Upper lobe of right lung (tissue), 1 donor: ENCODE measurements at regions not wholly inside any gene's neighbourhood (a gene's known extent, or its start where the extent isn't known, plus 50 kb on each side); places are given as distances from the start of the nearest gene placed in this dataset.
A peak's percentile ranks its signal among the peaks of the same experiment; 100 is the strongest.
"Not testable (repeated sequence)": the region's sequence is repeated elsewhere in the genome, so short reads cannot be mapped to it uniquely, and the experiment has no call there.

Experiments
- ATAC-seq: fragments of 200-7000 bp; cut with Tn5 transposase; one replicate; pipeline ENCODE4 v1.9.1; 2020; ENCODE audit warnings: mild to moderate bottlenecking, moderate library complexity
- DNase-seq: peaks from one replicate; pipeline ENCODE4 v3.0.0-alpha.2; 2020
- H3K27ac ChIP-seq: fragments of 200-600 bp; one replicate; pipeline ENCODE4 v1.8.0; 2022
- H3K27me3 ChIP-seq: fragments of 200-600 bp; one replicate; pipeline ENCODE4 v1.8.0; 2022; ENCODE audit warnings: mild to moderate bottlenecking
- H3K36me3 ChIP-seq: fragments of 200-600 bp; one replicate; pipeline ENCODE4 v1.8.0; 2022
- H3K4me1 ChIP-seq: fragments of 200-600 bp; one replicate; pipeline ENCODE4 v1.8.0; 2022
- H3K4me3 ChIP-seq: fragments of 200-600 bp; one replicate; pipeline ENCODE4 v1.8.0; 2022; ENCODE audit warnings: mild to moderate bottlenecking
- H3K9me3 ChIP-seq: fragments of 200-600 bp; one replicate; pipeline ENCODE4 v1.8.0; 2022
- intact Hi-C: fragments of 100-400 bp; cut with DNase I; formaldehyde crosslinking; loops from one replicate; pipeline ENCODE4 v1.11.0; 2022
- TF ChIP-seq, protein P1 (sequence below): fragments of 200-600 bp; IDR thresholded peaks from one replicate; pipeline ENCODE4 v1.8.0; 2022; ENCODE audit warnings: antibody characterized with exemption
- donor health status: DM: no; HTN: yes; CAD: no; lungs with severe emphysema.

DNA sequence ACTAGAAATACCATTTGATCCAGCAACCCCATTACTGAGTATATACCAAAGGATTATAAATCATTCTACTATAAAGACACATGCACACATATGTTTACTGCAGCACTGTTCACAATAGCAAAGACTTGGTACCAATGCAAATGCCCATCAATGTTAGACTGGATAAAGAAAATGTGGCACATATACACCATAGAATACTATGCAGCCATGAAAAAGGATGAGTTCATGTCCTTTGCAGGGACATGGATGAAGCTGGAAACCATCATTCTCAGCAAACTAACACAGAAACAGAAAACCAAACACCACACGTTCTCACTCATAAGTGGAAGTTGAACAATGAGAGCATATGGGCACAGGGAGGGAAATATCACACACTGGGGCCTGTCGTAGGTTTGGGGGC lies 106.0 kb downstream of the SPATA18 start:
- H3K36me3 ChIP-seq, H3K4me1 ChIP-seq, DNase-seq, H3K27ac ChIP-seq, H3K4me3 ChIP-seq, intact Hi-C loops, ATAC-seq, H3K27me3 ChIP-seq, H3K9me3 ChIP-seq: not testable (repeated sequence)

DNA sequence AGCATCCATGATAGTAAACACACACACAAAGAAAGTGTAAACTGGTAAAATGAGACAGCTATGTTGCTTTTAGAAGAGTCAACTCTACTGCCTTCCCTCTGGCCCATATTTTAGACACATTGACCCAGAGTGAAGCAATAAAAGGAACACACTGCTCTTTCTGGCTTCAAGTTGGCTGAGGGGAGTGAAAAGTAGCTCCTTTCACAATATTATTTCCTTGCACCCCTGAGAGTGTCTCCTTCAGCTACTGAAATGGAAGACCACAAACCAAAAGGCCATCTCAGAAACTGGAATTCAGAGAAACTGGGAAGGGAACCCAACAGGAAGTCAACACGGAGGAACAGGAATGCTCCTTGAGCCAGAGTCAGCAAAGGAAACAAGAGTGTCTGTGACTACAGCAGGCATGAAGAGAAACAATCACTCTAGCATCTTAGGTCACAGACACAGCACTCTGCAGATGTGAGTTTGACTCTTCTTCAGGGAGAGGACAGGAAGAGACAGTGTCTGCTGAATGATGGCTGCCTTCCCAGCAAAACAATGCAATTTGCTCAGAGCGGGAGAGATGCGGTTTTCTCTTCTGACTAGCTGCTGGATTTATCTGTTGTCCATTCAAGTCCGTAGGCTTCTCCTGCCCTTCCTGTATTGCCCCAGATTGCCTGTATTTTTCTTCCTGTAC lies 106.7 kb downstream of the SPATA18 start:
- no peaks in the 10 kb centered on the region for H3K27me3 ChIP-seq
- intact Hi-C loops = no loop called here
- H3K27ac ChIP-seq = no peak overlapping the region
- DNase-seq = no peak
- H3K4me1 ChIP-seq = no peaks in the 10 kb centered on the region
- H3K9me3 ChIP-seq = no peaks in the 10 kb centered on the region
- H3K36me3 ChIP-seq = no peaks in the 10 kb centered on the region
- no peak overlapping the region for H3K4me3 ChIP-seq
- ATAC-seq = no peak
- TF ChIP-seq, protein P1, sequence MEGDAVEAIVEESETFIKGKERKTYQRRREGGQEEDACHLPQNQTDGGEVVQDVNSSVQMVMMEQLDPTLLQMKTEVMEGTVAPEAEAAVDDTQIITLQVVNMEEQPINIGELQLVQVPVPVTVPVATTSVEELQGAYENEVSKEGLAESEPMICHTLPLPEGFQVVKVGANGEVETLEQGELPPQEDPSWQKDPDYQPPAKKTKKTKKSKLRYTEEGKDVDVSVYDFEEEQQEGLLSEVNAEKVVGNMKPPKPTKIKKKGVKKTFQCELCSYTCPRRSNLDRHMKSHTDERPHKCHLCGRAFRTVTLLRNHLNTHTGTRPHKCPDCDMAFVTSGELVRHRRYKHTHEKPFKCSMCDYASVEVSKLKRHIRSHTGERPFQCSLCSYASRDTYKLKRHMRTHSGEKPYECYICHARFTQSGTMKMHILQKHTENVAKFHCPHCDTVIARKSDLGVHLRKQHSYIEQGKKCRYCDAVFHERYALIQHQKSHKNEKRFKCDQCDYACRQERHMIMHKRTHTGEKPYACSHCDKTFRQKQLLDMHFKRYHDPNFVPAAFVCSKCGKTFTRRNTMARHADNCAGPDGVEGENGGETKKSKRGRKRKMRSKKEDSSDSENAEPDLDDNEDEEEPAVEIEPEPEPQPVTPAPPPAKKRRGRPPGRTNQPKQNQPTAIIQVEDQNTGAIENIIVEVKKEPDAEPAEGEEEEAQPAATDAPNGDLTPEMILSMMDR = no peak

DNA sequence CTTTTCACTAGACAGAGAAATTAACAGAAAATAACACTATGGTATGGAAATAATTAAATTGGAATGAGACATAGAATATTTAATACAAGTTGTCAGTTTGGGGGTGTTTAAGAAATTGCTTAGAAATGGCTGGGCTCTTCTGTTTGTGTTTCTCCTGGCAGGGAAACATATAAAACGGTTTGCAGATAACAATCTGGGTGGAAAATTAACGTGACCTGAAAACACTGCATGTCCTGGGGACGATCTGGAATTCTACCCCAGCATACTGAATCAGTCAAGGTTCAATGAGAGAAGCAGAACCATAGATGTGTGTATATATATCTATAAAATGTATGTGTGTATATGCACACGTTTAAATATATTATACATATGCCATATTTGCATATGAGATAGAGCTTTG lies 109.8 kb downstream of the SPATA18 start:
- ATAC-seq (no peak), DNase-seq (no peak)
- H3K9me3 ChIP-seq = no peaks in the 10 kb centered on the region
- H3K36me3 ChIP-seq = no peaks in the 10 kb centered on the region
- TF ChIP-seq, protein P1 = no peak
- no peaks in the 10 kb centered on the region for H3K4me1 ChIP-seq
- H3K27me3 ChIP-seq = no peaks in the 10 kb centered on the region
- intact Hi-C loops = no loop called here
- H3K27ac ChIP-seq = no peak overlapping the region
- no peak overlapping the region for H3K4me3 ChIP-seq

DNA sequence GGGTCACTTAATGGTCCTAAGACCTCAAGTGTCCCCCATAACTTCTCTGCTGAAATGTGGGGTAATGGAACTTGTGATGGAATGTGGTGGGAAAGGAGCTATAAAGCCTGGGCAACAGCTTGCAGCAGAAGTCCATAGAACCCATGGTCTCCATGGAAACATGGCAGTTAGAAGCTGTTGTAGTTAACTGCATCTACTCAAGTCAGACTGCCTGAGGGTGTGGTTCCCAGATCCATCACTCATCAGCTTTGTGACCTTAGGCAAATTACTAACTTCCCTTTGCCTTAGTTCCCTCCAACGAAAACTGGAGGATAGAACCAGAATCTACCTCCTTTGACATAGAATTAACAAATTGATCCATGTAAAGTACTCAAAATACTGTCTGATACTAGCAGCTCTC lies 113.0 kb downstream of the SPATA18 start:
- no peaks in the 10 kb centered on the region for H3K27me3 ChIP-seq
- H3K4me3 ChIP-seq = no peak overlapping the region
- intact Hi-C loops = no loop called here
- no peak overlapping the region for H3K27ac ChIP-seq
- DNase-seq = no peak
- TF ChIP-seq, protein P1 = no peak
- H3K36me3 ChIP-seq = no peaks in the 10 kb centered on the region
- H3K9me3 ChIP-seq = no peaks in the 10 kb centered on the region
- no peaks in the 10 kb centered on the region for H3K4me1 ChIP-seq
- no peak for ATAC-seq

DNA sequence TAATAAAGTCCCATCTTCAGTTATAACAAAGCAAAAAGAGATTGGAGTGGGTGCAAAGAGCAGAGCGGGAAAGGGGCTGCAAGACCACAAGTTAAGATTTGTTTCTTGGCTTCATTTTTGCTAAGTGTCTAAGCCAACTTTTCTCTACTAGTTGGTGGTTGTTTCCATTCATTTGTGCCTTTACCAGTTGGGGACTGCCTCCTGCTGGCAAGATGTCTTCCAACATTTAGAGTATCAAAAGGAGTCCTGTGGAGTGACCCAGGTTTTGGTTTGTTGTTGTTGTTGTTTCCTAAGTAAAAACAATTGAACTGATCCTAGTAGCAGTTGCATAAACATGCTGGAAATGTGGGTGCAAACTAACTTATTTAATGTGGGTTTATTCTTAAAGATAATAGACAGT lies 121.1 kb downstream of the SPATA18 start:
- no peak overlapping the region for H3K4me3 ChIP-seq
- H3K36me3 ChIP-seq = no peaks in the 10 kb centered on the region
- DNase-seq (no peak), ATAC-seq (no peak)
- peaks cover 8% of the 10 kb centered on the region for H3K4me1 ChIP-seq
- H3K27me3 ChIP-seq = no peaks in the 10 kb centered on the region
- TF ChIP-seq, protein P1 = peak; percentile 18
- H3K9me3 ChIP-seq = no peaks in the 10 kb centered on the region
- H3K27ac ChIP-seq = no peak overlapping the region
- intact Hi-C loops = no loop called here

DNA sequence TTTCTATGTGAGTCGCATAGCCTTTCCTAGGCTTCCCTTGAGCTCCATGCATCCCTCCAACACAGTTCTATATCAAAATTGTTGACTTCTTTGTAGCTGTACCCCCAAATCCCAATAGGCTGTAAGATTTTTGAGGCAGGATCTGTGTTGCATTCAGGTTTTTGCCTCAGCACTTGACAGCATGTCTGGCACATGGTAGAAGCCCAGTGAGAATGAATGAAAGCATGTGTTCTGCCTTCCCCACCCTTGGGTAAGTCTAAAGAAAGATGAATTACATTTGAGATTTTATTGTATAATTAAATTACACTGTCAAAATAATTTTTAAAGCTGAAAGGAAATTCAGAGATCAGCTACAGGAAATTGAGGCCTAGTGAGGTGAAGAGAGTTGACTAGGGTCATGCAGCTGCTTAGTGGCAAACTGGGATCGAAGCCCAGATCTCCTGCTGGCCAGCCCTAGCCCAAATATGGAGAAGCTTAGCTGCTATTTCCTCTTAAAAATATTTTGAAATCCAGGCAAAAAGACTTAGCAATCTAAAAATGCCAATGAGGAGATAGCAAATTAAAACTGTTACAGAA lies 122.5 kb downstream of the SPATA18 start:
- Histone ChIP-seq H3K27me3 (no peaks in the 10 kb centered on the region), H3K4me1 (peaks cover 8% of the 10 kb centered on the region), H3K4me3 (no peak overlapping the region), H3K9me3 (no peaks in the 10 kb centered on the region), H3K36me3 (no peaks in the 10 kb centered on the region), H3K27ac (no peak overlapping the region)
- DNase-seq (no peak), ATAC-seq (peak; percentile 67)
- TF ChIP-seq, protein P1 = no peak
- intact Hi-C loops = no loop called here
